GM19463 (cell line): ENCODE measurements at regions not wholly inside any gene's neighbourhood (a gene's known extent, or its start where the extent isn't known, plus 50 kb on each side); places are given as distances from the start of the nearest gene placed in this dataset.
A peak's percentile ranks its signal among the peaks of the same experiment; 100 is the strongest.

Source experiments
- ATAC-seq: cut with Tn5 transposase; IDR thresholded peaks from one replicate; pipeline ENCODE4 v1.9.1; 2021; ENCODE audit warnings: mild to moderate bottlenecking, moderate library complexity; ENCODE audit not compliant: unreplicated experiment

DNA sequence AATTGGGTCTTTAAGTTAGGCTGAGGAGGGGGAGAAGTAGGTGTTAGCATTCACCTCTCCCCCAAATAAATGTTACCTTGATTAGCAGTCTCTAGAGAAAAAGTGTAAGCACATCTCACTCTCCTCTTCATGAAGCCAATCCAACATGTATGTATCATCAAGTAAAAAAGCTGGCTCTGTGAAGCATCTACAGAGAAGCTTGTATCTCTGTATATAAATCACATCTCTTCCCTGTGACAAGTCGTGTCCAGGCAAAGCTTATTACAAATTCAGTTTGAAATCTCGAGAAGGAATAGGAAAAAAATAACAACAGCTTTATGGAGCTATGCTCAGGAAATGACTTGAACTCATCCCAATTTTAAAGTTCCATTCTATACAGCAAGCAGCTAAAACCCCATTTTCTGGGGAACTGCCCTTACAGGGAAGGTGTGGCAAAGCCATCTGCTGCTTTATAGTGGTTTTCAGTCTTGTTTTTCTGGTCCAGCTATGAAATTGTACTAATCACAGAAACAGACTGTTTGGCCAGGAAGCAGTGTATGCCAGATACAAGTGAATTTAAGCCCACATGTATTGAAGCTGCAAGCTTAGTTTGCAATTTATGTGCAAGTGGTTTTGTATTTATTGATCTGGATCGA, 313.3 kb upstream of the NOCT start:
- no peak for ATAC-seq

DNA sequence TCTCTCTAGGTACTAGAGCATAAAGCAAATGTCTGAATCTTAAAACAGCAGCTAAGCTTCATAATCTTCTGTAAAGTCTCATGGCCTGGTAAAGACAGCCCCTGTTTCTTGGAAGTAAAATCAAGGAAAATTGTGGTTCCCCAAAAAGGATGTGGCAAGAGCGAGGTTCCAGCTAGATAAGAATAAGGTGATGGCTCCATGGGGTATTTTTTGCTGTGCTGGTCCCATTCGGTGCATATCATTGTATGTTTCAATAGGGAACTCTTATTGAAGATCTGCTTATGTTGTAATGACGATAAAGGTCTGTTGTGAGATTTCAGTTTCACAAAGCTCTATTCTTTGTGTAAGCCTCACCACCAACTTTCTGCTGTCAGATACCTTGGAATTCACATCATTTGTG, 316.9 kb upstream of the NOCT start:
- ATAC-seq = no peak

DNA sequence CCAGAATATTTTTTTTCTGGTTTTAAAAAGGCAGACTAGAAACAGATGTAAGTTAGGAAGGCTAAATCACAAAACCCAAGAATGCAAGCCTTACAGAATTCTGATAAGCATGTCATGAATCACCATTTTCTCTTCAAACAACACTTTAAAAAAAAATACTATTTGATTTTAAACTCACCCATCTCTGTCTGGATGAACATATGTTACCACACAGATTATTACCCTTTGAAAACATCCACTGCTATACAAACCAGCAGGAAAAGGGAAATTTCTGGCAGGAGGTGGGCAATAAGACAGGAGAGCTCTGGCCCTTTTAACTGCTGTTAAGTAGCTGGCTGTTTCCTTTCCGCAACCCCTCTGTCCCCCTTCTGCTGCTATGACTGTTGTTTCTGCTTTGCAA, 317.7 kb upstream of the NOCT start:
- ATAC-seq = no peak

DNA sequence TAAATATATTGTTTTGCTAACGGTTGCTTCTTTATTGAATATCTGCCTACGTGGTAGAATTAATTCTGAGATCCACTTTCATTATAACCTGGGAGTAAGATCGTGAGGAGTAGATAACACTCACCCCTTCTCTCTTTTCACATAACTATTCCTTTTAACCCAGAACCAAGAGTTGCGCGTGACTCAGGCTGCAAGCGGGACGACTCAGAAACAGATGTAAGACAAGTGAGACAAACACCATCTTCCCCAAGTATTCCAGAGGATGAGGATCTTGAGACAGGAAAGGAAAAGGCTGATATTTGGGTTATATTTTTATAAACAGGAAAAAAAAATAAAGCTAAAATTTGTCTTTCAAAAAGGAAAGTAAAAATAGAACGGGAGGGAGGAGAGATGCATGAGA, 318.8 kb upstream of the NOCT start:
- no peak for ATAC-seq

DNA sequence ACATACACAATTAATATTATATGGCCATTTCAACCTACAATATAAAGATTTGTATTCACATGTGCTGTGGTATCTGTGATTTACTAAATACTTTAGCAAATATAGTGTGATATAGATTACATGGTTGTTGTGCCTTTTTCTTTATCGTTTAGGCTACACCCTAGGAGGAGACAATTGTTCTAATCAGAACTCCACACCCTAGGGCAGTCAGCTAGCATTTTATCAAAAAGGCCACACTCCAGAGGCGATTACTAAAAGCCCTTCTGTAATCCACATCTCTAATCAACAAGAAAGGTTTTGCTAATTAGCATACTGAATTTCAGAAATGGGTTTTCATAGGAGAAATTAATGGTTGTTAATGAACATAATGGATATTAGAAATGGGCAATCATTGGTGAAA, 319.5 kb upstream of the NOCT start:
- ATAC-seq = no peak

DNA sequence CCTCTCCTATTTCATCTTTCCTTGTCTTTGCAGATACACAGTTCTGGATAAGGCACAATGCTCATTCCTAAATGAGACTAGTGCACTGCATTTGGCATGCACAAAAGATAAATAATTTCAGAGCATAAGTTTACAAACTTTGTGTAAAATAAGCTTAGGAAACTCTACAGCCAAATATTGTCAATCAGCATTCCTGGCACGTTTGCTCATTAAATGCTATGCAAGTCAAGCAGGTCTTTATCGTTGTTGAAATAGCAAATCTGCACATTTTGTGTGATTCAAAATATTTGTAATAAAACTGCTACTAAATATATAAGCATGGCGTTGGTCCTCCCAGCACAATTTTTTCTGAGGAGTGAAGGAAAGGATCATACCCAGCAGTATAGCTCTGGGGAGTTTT, 322.1 kb upstream of the NOCT start:
- no peak for ATAC-seq

DNA sequence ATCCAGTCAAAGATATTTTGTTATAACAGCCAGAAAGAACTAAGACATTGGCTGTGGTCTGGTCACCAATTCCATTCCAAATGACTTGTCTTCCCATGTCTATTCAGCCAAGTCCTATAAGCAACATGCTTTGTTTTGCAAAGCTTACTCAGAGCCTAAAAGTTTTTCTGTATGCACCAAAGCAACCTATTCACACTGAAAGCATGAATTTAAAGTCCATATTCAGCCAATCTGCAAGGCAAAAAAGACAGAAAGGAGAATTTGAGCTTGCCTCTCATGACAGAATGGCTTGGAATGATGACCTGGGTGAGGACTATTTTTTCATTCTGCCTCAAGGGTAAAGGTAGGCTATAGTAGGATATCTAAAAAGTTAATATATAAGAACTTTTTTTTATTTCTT, 323.2 kb upstream of the NOCT start:
- no peak for ATAC-seq

DNA sequence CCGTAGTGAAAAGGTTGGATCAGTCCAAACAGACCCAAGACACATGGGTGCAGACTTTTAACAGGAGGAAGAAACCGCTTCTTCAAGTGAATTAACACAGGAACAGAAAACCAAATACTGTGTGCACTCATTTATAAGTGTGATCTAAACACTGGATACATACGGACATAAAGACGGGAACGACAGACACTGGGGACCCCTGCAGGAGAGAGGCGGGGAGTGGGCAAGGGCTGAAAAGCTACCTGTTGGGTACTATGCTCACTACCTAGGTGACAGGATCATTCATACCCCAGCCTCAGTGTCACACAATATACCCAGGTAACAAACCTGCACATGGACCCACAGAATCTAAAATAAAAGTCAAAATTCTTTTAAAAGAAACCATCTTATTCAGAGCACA, 326.0 kb upstream of the NOCT start:
- no peak for ATAC-seq

DNA sequence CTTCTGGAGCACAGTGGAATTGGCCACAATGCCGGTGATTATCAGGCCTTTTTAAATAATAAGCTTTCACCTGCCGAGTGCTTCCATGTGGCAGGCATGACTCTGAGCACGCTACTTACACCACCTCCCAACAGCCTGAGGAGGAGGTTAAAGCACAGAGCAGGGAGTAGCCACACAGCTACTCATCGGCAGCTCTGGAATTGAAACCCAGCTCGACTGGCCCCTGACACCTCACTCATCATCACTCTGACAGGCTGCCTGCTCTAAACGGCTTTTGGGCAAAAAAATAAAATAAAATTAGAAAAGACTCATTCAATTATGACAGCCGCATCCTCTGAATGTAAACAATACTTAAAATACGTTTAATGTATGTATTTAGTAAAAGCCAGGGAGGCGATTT, 326.4 kb upstream of the NOCT start:
- no peak for ATAC-seq

DNA sequence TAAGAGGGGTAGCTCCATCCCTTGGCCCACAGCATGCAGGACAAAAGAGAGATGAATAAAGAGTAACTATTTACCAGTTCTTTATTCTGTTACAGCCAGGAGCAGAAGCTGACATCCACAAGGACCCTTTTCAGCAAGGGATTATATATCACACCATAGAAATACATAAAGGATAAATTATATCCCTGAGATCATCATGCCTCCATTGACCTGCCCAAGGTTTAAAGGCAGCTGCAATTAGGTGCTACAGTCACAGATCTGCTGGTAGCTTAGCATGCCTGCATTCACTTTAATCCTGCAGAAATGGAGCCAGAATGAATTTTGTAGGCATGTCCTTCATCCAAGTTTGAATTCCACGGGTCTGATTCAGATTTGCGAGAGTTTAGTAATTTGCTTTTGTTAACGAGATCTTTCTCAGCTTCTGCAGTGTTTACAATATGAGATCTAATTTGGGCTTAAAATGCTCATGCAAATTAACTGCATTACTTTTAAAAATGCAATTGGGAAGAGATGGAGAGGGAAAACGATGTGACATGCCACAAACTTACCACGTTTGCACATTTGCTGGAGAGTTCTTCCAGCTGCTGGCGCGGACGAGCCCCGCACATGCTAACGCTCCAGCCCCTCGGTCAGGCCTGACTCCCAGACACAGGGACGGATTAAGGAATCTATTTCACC, 327.0 kb upstream of the NOCT start:
- no peak for ATAC-seq

DNA sequence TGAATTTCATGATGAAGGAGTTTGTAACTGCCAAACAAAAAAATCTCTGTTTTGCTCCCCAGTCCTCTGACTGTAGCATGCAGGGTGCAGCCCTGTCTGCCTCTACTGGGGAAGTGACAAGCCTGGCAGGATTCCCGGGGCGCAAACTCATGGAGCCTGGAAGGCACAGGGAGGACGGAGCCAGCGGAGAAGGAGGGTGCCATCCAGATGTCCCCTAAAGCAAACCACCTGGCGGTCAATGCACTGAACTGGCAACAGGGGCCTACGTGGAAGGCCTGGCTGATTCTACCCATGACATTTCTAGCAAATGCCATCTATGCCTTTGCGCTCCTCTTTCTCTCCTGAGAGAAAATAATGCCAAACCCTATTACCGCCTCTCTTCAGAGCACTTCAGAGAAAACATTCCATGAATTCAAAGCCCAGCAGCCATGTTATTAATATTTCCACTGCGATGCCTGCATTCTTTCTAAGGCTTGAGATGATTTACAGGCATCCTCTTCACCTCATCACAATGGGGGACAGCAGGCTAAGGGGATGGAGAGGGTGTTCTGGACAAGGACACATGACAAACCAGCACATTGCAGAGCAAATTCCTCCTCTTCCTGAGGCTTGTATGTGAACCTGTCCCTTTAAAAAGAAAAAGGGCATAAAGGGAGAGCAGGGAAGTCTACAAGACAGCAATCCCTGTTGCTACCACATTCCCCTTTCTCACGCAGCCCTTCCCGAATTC, 329.3 kb upstream of the NOCT start:
- no peak for ATAC-seq

DNA sequence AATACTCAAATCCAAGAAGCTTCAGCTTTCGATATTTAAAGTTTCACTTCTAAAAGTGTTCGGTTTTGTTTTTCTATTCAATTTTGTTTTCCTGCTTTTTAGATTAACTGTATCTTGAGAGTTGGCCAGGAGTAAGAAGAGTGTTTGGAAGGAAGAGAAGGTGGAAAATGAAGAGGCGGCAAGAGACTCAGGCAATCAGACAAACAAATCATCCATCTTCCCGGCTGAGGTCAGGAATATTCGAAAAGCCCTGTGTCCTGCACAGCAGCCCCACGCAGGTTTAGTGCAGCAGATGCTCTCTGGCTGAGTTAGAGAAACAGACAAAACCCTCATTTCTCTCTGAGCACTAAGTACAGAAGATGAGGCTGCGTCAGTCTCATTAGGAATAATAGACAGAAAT, 330.3 kb upstream of the NOCT start:
- no peak for ATAC-seq

DNA sequence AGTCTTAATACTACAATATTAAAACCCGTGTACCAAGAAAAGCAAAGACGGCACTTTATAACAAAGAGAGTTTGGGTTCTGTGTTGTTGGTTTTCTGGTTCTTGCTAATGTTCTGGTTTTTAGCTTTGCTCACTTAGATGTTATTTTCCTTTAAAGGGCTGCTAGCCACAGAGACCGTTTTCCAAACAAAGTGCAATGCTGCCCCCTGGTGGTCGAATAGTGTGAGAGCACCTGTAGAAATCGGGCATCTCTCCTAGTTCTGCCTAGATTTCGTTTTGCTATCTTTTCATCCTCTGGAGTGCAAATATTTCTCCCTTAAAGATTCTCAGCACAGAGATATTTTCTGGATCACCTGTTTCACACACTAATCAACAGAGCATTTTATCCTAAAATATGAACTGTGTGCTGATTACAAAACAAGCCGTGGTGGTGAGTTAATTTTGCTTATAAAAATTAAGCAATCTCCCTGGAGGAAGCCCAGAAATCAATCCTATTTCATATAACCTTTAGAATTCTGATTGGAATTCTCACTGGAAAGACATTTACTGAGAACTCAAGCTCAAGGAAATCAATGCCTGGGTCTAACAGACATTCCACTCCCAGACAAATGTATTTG, 334.5 kb upstream of the NOCT start:
- ATAC-seq = peak; percentile 64

DNA sequence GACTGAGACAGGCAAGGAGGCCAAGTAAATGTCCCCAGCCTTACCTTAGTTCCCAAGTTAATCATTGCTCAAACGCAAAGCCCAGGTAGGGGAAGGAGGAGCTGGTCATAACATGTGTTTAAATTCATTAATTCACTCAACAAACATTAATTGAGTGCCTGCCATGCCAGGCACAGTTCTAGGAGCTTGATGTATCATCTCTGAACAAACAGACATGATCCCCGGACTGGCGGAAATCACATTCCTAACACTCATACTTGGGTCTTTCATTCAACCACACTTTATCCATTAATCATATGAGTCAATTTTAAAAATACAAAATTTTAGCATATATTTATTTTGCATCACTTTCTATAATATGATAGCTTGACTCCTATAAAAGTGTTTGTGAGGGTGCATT, 335.3 kb upstream of the NOCT start:
- ATAC-seq = no peak

DNA sequence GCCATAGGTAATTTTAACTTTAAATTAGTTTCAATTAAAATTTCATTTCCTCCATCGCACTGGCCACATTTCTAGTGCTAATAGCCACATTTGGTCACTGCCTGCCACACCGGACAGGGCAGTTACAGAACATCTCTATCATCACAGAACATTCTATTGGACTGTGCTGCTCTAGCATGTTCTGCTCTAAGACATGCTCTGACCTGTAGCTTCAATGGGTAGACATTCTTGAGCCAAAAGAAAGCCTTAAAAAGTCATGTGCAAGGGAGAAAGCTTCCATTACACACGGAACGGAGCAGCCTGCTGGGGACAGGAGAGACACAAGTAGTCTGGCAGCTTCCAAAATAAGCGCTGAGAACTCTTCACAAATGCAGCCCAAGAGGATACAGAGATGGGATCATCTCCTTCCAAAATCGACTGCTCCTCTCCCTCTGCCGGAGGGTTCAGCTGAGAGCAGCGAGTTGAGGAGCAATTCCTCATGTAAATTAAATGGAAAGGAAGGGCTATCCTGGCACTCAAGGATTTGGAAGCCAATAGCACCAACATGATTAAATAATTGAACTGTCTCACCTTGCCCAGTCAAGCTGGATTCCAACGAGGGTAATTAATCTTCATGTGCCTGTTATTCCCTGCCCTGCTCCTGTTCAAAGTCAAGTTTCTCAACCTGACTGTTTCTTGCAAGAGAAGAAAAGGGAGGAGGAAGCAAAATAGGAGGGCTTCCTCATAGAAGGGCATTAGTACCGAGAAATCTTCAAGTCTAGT, 336.4 kb upstream of the NOCT start:
- ATAC-seq = no peak

DNA sequence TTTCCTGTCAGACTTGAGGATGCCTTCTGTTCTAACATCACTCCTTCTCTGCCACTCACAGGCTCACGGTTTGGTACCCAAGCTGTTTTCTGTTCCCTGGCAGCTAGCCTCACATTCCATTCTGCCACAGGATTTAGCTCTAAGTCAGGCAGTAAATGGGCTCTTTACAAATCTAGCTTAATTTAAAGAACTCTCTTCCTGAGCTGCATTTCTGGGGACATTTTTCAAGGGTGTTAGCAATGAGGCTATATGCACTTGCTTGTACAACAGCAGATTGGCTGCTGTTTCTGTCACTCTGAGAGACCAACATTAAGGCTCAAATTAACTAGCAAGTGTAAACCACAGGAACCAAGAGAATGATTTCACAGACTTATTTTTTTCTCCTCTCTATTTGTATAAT, 337.8 kb upstream of the NOCT start:
- no peak for ATAC-seq

DNA sequence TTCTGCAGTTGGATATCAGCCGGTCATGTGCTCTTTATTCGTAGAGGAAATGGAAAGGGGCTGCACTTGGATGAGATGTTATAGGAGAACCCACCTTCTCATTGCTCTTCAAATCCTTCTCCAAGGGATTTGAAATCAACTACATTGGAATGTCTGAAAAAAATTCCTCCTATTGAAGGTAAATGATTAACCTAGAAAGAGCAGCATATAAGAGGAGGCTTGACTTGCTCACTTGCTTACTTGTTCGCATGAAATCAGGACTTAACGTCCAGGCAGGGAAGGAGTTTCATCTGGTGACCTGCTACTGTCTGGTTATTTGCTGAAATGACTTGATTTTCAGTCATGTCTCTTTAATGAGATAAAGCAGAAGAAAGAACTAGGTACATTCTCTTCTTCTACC, 338.4 kb upstream of the NOCT start:
- ATAC-seq = no peak

DNA sequence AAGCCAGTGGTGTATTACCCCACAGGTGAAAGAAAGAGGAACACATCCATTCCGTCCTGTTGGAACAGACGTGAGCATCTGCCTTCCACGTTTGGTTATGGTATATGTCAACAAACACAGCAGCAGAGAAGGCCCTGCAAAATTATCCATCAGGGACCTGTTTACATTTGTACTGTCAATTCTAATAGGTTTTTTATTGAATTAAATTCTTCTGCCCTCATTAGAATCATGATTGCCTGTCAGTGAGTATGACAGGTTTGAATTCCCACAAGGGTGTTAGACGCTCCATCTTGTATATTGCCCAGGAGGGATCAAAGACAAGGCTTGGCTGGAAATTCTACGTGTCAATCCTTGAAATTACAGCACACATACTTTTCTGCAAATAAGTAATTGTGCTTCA, 339.9 kb upstream of the NOCT start:
- ATAC-seq = no peak

DNA sequence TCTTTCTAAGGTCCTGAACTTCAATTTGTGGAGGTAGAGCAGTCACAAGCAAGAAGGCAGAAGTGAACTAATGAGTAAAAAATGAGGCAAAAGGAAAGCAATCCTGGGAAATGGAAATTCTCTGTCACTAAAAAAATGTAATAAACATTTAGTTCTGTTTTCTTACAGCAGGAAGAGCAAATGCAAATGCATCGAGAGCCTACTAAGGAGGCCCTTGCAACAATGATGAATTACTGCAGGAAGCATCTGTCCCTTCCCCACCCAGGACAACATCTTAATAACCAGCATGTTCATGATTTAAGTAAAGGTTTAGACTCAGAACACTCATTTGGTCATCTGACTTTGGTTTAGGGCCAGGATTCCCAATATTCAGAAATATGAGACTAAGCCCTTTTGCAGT, 341.4 kb upstream of the NOCT start:
- no peak for ATAC-seq

DNA sequence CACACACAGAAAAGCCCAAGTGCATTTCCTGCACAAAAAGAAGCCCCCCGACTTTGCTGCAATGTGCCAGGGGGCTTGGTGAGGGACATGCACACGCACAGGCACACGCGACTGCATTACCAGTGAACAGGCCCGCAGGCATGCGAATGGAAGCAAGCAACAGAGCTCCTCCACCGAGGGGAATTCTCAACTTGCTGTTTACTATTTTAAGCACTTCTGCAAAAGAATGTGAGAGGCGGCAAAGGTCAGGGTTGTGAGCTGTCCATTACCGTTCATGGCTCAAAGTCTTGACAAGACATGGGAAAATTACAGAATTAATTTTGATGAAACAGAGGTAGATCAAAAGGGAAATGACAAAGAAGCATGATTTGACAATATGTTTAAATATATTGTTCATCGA, 342.5 kb upstream of the NOCT start:
- peak; percentile 36 for ATAC-seq

DNA sequence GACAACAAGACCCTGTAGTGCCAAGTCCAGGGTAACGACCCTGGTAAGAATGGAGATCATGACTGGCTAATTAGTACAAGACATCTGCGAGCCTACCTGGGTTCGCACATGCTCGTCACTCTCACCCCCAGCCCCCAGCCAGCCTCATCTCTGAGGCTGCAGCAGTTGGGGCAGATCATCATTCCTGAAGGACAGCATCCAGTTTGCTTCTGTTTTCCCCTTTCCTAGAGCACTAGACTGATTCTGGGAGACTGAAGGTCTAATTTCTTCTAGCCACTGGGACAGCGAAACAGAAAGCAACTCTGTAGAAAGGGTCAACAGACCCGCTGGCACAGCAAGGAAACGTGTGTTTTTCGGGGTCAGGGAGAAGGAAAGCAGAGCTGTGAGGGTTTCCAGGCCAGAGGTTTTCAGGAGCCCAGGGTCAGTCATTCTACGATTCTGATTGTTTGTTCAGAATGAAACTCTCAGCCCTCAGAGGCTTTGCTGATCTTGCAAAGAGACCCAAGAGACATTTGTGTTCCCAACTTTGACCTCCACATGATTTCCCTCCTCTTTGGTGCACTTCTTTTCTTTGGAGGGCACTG, 343.1 kb upstream of the NOCT start:
- peak; percentile 67 for ATAC-seq
